ENCODE measurements at regions not wholly inside any gene's neighbourhood (a gene's known extent, or its start where the extent isn't known, plus 50 kb on each side); places are given as distances from the start of the nearest gene placed in this dataset.
"Not testable (repeated sequence)": the region's sequence is repeated elsewhere in the genome, so short reads cannot be mapped to it uniquely, and the experiment has no call there.

DNA sequence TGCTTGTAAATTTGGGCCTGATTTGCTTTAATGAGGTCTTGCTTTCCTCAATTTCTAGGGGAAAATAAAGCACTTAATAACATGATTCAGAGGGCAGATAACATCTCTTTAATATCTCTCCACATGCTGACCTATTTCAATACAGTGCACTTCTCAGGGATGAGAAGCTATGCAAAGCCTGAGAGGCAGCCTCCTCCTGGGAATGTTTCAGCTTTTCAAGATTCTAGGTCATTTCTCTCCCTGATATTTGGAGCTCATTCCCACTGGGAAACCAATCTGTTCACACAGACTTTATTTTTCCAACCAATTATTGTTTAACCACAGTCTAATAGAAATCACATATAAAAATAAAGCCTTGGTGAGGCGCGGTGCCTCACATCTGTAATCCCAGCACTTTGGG lies 67.0 kb upstream of the LSAMP start:
- TF ChIP-seq, protein P1, sequence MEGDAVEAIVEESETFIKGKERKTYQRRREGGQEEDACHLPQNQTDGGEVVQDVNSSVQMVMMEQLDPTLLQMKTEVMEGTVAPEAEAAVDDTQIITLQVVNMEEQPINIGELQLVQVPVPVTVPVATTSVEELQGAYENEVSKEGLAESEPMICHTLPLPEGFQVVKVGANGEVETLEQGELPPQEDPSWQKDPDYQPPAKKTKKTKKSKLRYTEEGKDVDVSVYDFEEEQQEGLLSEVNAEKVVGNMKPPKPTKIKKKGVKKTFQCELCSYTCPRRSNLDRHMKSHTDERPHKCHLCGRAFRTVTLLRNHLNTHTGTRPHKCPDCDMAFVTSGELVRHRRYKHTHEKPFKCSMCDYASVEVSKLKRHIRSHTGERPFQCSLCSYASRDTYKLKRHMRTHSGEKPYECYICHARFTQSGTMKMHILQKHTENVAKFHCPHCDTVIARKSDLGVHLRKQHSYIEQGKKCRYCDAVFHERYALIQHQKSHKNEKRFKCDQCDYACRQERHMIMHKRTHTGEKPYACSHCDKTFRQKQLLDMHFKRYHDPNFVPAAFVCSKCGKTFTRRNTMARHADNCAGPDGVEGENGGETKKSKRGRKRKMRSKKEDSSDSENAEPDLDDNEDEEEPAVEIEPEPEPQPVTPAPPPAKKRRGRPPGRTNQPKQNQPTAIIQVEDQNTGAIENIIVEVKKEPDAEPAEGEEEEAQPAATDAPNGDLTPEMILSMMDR (IDR thresholded peaks at IDR 0.05; ENCODE audit: insufficient read depth, low read depth, low read length), result no peak
- Histone ChIP-seq H3K4me3 (ENCODE audit: low read depth, low read length) (no peak overlapping the region), H3K36me3 (ENCODE audit: control insufficient read depth, insufficient read depth, low read length) (no peaks in the 10 kb centered on the region), H3K27me3 (ENCODE audit: control insufficient read depth, insufficient read depth, low read length) (no peaks in the 10 kb centered on the region)
- ChIA-PET CTCF (no interaction called here), POLR2A (no interaction called here)
- no peak for DNase-seq (ENCODE audit: low read depth)

DNA sequence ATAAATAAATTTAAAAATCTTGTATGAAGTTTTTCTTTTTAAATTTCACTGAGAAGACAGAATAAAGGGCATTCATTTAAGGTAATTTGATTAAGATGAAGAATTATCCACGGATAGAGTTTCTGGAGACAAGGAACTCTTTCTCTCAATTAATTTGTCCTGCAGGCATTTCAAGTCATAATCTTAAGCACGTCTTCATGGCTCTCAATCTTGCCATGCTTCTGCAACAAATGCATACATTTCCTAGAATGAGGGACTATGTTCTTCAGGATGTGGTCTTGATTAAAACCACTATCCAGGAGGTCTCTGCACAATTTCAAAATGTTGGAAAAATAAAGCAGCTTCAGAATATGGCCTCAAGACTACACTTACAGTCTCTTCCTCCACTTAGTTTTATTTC lies 67.6 kb upstream of the LSAMP start:
- DNase-seq (ENCODE audit: low read depth), result no peak
- ChIA-PET CTCF (no interaction called here), POLR2A (no interaction called here)
- Histone ChIP-seq H3K27me3 (ENCODE audit: control insufficient read depth, insufficient read depth, low read length) (no peaks in the 10 kb centered on the region), H3K4me3 (ENCODE audit: low read depth, low read length) (no peak overlapping the region), H3K36me3 (ENCODE audit: control insufficient read depth, insufficient read depth, low read length) (no peaks in the 10 kb centered on the region)
- TF ChIP-seq, protein P1 (IDR thresholded peaks at IDR 0.05; ENCODE audit: insufficient read depth, low read depth, low read length), result no peak

DNA sequence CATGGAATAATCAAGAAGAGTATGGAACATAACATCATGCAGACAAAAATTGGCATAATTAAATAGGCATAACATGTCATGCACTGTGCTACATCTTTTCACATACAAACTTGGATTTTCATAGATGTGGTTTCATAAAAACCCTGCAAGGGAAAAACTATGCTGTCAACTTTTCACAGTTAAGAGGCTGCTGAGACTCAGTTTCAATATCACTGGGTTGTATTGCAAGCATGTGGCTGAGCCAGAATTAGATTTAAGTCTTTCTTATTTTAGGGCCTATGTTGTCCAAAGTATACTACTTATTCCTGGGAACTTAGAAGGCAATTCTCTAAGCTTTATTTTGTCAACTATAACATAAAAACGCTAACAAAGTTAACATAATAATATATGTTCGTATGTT lies 70.7 kb upstream of the LSAMP start:
- Histone ChIP-seq H3K36me3 (ENCODE audit: control insufficient read depth, insufficient read depth, low read length) (no peaks in the 10 kb centered on the region), H3K27me3 (ENCODE audit: control insufficient read depth, insufficient read depth, low read length) (no peaks in the 10 kb centered on the region), H3K4me3 (ENCODE audit: low read depth, low read length) (no peak overlapping the region)
- no peak for DNase-seq (ENCODE audit: low read depth)
- ChIA-PET CTCF (no interaction called here), POLR2A (no interaction called here)
- TF ChIP-seq, protein P1 (IDR thresholded peaks at IDR 0.05; ENCODE audit: insufficient read depth, low read depth, low read length), result no peak

DNA sequence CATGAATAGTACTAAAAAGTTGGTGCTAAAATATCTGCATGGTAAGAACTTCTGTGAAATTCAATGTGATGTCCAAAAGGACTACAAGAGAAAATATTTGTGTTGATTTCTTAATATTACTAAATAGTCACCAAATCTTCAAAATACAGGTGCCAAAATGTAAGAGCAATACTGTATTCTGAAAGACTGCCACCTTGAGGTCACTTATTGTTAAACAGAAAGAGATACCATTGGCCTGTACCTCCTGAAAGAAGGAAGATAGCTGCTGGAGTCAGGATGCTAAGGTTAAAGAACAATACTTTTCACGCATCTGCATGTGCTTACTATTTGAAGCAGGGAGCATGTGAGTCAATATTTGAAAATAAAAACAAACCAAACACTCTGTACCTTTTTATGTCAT lies 72.0 kb upstream of the LSAMP start:
- POLR2A ChIA-PET, result no interaction called here
- DNase-seq (ENCODE audit: low read depth), result no peak
- CTCF ChIA-PET, result no interaction called here

DNA sequence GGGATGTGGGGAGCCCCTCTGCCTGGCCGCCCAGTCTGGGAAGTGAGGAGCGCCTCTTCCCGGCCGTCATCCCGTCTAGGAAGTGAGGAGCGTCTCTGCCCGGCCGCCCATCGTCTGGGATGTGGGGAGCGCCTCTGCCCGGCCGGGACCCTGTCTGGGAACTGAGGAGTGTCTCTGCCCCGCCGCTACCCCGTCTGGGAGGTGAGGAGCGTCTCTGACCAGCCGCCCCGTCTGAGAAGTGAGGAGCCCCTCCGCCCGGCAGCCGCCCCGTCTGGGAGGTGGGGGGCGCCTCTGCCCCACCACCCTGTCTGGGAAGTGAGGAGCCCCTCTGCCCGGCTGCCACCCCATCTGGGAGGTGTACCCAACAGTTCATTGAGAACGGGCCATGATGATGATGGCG lies 73.8 kb upstream of the LSAMP start:
- H3K27me3 ChIP-seq (ENCODE audit: control insufficient read depth, insufficient read depth, low read length); DNase-seq (ENCODE audit: low read depth); H3K4me3 ChIP-seq (ENCODE audit: low read depth, low read length); CTCF ChIA-PET; H3K36me3 ChIP-seq (ENCODE audit: control insufficient read depth, insufficient read depth, low read length); POLR2A ChIA-PET: not testable (repeated sequence)

More for the DNA sequence above, 72.0 kb upstream of the LSAMP start:
- Histone ChIP-seq H3K27me3 (ENCODE audit: control insufficient read depth, insufficient read depth, low read length) (no peaks in the 10 kb centered on the region), H3K4me3 (ENCODE audit: low read depth, low read length) (no peak overlapping the region), H3K36me3 (ENCODE audit: control insufficient read depth, insufficient read depth, low read length) (no peaks in the 10 kb centered on the region)
- TF ChIP-seq, protein P1 (IDR thresholded peaks at IDR 0.05; ENCODE audit: insufficient read depth, low read depth, low read length), result no peak

DNA sequence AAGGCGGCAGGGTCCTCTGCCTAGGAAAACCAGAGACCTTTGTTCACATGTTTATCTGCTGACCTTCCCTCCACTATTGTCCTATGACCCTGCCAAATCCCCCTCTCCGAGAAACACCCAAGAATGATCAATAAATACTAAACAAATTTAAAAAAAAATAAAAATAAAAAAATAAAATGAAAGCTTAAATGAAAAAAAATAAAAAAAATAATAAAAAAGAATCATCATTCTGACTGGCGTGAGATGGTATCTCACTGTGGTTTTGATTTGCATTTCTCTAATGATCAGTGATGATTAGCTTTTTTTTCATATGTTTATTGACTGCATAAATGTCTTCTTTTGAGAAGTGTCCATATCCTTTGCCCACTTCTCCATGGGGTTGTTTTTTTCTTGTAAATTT lies 74.5 kb upstream of the LSAMP start:
- POLR2A ChIA-PET; H3K27me3 ChIP-seq (ENCODE audit: control insufficient read depth, insufficient read depth, low read length); DNase-seq (ENCODE audit: low read depth); H3K4me3 ChIP-seq (ENCODE audit: low read depth, low read length); H3K36me3 ChIP-seq (ENCODE audit: control insufficient read depth, insufficient read depth, low read length): not testable (repeated sequence)
- CTCF ChIA-PET, result interaction anchor here (0.6 kb wide), 1 partner anchor 11 kb away, joined by 4 read pairs; no protein-coding TSS in a partner anchor

Data from BJ (cell line).